Stimulated activated CD4-positive, alpha-beta T cell treated with anti-CD3 and anti-CD28 coated beads, Interleukin-2, amount 100 ng/mL, for 48 hours (primary cell): ENCODE measurements at regions not wholly inside any gene's neighbourhood (a gene's known extent, or its start where the extent isn't known, plus 50 kb on each side); places are given as distances from the start of the nearest gene placed in this dataset.
"Not testable (repeated sequence)": the region's sequence is repeated elsewhere in the genome, so short reads cannot be mapped to it uniquely, and the experiment has no call there.

ENCODE experiments used
- DNase-seq, 2 donors: peaks; one replicate each; pipeline ENCODE4 v3.0.0-alpha.2; 2020

DNA sequence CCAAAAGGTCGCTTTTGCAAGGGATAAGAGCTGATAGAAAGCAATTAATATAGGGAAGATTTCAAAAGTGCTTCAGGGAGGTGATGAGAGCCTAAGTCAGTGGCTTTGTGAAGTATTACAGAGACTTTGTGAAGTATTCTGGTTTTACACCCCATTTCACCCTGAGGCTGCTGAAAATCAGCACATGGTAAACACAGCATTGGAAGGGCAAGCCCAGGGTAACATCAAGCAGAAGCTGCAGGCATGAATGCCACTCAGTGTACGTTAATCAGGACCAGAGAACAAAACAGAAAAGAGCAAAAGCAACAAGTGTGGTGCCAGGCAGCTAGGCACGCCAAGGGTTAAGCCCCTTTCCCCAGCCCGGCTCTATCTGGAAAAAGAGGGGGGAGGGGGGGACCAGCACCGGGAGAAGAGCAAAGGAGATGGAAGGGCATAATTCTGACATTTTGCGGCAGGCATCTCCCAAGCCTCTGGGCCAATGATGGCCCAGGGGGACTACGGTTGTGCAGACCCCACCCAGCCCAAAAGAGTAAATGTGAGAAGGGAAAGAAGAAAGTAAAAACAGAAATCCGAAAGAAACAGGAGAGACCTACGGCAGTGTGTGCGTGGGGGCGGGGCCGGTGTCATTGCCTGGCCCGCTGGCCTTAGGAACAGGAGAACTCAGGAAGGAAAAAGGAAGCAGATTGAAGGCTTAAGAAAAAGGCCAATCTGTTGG, 58.9 kb downstream of the DHRS2 start:
- DNase-seq: no peak

DNA sequence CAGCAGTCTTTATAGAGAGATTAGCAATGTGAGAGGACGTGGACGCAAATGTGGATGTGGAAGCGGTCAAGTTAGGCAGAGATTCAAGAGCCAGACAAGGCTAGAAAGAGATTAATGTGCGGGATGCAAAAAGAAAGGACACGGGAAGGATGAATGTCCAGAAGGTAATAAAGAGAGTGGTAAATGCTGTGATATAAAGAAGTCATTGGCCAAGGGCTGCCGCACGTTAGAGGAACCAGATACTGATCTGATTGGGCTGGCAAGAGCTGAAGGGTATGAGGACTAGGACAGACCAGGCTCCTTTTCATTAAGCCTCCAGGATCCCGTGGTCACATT, 59.5 kb downstream of the DHRS2 start:
- DNase-seq: no peak

DNA sequence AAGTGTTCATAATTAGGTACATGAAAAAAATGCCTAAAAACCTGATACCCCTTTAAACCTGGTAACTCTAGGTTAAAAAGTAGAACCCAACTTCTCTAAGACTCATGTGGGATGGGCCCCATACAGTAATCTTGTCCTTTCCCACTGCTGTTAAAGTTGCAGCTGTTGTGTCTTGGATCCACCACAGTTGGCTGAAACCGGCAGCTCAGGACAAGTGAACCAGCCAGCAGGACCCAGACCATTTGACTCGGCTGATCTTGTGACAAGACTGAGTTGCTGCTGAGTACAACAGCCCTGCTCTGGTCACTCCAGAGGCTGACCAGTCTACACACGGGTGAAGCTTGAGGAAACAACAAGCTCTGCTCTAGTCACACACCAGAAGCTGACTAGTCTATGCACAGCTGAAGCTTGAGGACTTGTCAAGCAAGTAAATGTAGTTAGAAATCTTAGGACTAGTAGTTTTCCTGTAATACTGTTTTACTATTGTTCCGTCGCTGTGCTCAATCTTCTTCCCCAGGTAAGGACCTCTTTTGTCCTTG, 60.6 kb downstream of the DHRS2 start:
- no peak for DNase-seq

DNA sequence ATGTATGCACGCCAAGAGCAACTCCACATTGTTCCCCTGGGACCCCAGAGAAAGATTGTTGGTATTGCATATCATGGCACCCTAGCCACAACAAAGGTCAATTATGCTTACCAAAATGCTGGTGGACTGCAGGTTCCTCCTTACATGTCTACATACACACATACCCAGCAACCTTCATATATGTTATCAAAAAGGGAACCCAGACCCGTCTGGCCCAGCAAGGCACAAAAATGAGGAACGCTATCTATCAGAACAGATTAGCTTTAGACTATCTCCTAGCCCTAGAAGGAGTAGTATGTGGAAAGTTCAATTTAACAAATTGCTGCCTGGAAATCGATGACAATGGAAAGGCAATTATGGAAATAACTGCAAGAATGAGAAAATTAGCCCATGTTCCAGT, 61.5 kb downstream of the DHRS2 start:
- no peak for DNase-seq

DNA sequence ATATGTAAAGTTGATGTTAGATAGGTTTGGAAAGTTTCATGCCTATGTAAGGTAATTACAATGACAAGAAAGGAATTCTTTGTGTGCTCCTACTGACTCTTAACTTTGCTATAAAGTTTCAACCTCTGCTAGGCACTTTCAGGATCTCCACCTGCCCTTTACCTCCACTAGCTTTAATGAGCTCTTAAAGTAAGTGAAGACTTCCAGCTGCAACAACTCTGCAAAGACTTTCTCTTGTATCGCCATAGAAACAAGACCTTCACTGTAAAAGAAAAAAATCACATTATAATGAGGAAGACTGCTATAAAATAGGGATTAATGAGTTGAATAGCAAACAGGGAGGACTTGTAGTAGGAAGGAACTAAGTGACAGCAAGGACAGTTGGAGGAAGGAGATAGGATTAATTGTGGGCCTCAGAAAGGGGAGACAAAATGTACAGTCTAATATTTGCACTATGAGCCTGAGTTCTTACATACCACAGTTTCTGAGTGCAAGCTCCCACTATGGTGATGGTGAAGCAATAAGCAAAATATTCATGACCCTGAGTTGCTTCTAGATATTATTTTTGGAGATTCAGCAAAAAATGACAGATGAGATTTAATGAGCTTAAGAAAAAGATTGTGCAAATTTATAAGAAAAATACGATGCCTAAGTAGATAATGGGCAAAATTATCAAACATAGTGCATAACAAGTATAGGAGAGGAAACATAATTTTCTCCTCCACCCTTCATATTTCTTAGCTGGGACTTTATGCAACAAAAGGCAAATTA, 66.7 kb downstream of the DHRS2 start:
- DNase-seq: no peak

DNA sequence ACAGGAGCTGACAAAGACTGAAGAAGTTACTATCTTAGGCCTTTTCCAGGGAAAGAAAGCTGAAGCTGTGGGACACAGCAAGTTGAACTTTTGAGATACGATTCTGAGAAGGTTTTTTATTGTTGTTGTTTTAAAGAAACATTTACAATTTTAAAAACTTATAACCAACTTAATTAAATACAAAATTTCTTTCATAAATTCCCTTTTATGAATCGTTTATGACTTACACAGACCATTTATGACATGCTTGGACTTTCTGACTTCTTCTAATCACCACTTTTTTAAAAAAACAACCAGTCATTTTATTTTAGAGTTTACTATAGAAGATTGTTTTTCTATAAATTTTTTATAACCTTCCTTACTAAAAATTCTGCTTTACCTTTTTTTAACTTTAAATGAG, 68.7 kb downstream of the DHRS2 start:
- DNase-seq: no peak

DNA sequence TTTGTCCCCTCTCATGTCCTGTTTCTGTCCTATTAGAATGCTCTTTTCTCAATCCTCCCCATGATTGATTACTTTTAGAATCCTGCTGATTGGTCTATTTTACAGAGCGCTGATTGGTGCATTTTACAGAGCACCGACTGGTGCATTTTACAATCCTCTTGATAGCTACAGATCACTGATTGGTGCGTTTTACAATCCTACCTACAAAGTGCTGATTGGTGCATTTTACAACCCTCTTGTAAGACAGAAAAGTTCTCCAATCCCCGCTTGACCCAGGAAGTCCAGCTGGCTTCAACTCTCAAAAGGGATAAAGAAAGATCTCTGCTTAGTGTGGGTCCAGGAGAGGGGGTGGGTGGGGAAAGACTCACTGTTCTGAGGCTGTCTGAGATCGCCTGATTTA, 71.3 kb downstream of the DHRS2 start:
- no peak for DNase-seq

DNA sequence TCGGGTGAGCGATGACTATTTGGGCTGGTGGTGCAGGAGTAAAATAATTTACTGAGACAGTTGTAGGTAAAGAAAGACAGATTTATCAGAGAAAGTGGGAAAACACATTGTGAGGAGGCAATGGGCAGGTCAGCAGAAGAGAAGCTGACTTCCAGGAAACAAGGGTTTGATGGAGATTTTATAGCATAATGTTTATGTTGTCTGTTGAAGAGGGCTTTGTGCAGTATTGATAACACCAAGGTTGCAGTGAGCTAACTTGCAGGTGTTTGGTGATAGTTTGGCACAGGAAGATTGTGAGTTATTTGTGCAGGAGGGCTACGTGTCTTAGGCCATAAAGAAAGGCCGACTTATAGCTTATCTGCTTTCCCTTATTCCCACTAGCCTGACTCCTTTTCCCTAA, 72.2 kb downstream of the DHRS2 start:
- no peak for DNase-seq

DNA sequence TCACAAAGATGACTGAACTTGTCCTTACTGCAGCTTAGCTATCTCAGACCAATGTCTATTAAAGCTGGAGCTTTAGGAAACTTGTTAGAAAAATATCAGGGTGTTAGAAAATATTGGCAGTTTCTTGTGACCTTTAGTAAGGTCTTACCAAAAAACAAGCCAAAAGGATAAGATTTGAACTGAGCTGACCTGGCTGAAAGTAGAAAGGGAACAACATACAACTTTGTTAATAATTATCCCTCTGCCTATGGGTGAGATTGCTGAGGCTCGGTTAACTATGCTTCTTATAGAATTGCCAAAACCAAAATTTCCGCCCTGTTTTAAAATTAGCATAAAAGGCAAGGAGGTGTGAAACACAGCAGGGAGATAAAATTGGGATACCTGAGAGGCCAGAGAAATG, 73.8 kb downstream of the DHRS2 start:
- DNase-seq: no peak

DNA sequence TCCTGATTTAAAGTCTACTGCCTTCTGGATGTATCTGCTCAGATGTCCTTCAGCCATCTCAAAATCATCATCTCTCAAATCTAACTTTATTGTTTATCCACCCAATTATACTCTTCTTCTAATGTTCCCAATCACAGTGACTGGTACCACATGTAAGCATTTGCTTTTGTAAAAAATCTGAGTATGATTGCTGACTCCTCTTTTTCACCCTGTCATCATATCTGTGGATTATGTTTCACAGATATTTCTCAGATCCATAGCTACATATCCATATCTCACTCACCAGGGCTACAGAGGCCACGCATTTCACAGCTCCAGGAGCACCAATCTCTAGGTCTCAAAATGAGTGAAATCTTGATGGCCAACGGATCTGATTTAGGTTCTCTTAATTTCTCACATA, 76.1 kb downstream of the DHRS2 start:
- DNase-seq: no peak

DNA sequence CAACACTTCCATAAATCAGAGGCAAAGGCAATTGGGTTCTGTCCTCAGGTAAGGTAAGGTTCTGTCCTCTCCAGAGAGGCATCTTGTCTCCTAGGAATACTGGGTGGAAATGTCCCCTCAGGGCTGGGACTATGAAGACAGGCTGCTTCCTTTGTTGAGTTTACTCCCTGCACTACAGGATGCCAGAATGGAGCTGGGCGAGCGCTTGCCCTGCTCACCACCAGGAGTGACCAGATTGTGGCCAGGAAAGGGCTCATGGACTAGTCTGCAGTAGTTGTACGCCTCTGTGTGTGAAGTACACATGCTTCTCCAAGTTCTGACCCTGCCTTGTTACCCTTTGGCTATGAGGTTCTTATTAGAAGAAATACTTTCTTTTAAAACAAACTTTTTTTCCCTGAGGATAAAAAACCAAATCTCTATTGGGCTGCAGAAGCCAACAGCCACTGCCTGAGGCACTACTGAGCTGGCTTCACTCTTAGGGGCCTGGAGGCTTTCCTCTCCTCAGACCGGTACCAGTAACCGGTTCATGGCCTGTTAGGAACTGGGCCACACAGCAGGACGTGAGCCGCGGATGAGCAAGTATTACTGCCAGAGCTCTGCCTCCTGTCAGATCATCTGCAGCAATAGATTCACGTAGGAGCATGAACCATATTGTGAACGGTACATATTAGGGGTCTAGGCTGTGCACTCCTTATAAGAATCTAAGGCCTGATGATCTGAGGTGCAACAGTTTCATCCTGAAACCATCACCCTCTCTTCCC, 83.2 kb downstream of the DHRS2 start:
- no peak for DNase-seq

DNA sequence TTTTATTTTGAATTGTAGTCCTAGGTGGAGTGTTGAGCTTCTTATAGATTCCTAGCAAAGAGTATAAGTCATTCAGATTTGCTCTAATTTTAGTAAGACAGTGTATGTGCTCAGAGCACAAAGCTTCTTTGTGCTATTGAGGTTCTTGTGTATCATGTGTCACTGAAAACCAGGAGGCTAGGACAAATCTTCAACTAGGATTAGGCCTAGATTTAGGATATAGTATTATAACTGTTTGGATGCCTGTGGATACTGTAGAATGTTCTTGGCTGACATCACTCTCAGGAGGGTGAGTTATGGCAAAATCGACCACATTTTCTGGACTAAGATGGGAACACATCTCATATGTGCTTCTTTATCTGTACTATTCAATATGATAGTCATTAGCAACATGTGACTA, 86.5 kb downstream of the DHRS2 start:
- no peak for DNase-seq

DNA sequence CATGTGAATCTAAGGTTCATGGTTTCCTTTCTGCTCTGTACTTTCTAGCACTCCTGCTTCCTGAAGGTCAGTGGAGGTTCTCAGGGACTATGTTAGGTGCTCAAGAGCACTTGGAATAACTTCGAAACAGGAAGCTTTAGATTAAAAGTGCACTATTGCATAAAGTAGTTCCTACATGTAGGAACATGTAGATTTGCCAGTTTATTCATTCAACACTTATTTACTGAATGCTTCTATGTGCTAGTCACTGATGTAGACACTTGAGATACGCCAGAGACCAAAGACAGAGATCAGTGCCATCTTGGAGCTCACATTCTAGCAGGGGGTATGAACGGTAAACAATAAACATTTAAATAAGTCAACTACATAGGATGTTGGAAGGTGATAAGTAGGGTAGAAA, 87.7 kb downstream of the DHRS2 start:
- no peak for DNase-seq

DNA sequence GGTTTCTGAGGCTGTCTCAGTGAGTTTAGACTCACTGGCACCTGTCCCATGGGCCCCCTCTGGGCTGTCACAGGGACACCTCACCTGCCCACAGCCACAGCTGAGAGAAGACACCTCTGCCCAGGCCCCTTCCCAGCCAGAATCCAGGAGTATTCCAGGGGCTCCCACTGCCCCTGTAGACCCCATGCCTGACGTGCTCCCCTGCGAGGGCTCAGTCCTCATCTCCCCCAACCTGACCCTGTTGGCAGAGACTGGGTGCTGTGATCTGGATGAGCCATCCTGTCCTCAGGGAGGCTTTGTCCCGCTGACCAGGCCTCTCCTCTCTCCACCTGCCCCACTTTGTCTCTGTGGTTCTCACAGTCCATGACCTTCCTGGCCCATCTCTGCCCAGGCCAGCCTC, 89.4 kb downstream of the DHRS2 start:
- no peak for DNase-seq

DNA sequence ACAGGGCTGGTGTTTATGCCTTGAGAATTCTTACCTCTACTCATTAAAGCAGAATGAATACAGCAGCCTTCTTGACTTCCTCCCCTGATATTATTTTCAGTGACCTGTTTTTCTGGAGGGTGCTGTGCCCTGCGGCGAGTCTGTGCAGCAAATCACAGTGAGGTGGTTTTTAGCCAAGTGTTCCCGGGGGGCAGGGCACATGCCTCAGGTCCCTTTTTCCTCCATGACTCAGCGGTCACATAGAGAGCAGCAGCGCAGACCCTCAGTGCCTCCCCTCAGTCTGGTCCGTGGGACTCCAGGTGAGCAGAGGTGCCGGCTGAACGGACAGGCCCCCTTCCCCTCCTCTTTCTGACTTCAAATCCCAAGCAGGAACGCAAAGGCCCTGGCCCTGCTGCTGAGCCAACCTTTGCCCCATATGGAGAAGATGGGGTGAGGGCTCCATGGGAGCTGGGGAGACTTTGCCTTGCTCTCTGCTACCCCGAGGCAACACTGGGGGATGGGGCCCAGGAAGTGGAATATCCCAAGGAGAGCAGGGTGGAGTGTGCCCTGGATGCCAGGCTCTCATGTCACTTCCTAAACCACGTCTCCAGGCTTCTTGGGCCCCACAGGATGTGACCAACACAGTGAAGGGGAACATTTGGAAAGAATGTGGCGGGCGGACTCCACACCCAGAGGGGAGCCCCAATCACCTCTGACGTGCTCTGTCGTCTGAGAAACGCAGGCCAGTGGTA, 90.0 kb downstream of the DHRS2 start:
- no peak for DNase-seq

DNA sequence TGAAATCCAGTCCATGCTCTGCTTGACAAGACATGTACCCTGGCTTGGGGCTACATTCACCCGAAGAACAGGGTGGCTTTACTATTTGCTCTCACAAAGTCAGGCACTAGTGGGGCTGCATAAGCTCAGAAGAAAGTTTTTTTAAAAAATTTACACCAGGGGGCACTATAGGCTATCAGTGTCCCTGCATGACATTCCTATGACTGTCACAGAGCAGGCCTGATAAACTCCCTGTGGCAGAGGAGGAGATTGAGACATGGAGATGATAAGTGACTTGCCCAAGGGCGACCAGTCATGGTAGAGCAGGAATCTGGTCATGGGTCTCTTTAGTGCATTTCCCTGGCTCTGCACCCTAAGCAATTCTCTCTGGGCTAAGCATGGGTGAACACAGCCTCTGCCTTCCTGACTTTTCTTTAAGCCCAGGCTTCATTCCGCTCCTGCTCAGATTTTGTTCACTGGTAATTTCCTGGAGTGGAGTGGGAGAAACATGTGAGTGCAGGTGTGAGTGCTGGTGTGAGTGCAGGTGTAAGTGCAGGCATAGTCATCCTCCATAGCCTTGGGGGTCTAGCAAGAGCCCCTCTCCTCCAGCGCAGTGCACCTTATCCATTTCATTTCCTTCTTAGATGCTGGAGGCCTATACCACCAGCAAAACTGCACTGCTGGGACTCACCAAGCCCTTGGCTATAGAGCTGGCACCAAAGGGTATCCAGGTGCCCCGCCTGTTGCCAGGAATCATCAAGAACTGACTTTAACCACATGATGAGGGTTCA, 91.6 kb downstream of the DHRS2 start:
- DNase-seq: no peak

DNA sequence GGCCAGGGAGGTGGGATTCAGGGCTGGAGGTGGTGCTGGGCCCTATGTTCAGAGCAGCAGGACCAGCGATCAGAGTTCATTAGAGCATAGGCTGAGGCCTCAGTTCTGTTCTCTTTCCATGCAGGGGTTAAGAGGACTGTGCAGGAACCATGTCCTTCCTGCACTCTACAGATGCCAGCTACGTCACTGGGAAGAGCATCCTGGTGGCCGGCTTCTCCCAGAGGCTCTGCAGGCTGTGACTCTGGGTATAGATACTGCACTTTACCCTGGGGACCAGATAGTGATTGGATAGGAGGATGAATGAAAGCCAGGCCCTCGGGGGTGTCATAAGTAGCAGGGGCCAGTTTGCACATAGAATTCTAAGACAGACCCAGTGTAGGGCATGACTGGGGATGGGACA, 92.6 kb downstream of the DHRS2 start:
- DNase-seq: no peak

DNA sequence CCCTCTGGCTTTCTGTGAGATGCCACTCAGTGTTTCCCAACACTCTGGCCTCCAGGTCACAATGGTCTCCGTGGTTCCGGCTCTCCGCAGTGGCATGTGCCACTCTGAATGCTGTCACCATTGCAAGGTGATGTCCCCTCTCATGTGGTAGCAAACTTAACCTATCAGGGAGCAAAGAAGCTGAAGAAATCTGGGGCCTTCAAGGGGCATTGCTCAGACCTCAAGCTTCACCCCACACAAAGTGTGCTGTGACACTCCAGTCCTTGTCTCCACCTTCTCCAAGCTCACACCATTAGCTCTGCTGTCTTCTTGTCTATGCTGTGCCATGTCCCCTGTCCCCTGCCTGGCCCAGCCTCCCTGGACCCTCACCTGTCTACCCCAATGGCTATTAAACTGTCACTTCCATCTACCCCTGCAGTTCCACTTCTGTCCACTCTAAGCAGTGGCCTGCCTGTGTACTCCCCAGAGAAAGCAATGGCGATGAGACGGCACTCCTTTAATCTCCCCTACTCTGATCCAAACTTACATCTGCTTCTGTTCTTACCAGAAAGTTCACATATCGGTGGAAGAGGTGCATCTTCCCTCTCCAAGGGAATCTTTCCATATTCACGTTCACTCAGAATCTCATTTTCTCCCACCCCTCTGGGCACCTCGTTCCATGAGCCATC, 93.7 kb downstream of the DHRS2 start:
- no peak for DNase-seq

DNA sequence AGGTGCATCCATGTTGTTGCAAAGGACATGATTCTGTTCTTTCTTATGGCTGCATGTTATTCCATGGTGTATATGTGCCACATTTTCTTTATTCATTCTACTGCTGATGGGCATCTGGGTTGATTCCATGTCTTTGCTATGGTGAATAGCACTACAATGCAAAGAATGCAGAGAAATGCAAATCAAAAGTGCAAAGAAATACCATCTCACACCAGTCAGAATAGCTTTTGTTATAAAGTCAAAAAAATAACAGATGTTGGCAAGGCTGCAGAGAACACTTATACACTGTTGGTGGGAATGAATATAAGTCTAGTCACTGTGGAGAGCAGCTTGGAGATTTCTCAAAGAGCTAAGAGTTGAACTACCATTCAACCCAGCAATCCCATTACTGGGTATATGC, 99.2 kb downstream of the DHRS2 start:
- no peak for DNase-seq

DNA sequence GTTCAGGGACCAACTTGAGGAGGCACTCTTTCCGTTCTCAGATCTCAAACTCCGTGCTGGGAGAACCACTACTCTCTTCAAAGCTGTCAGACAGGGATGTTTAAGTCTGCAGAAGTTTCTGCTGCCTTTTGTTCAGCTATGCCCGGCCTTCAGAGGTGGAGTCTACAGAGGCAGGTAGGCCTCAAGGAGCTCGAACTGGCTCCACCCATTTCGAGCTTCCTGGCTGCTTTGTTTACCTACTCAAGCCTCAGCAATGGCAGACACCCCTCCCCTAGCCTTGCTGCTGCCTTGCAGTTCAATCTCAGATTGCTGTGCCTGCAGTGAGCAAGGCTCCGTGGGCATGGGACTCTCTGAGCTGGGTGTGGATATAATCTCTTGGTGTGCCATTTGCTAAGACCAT, 108.2 kb downstream of the DHRS2 start:
- not testable (repeated sequence) for DNase-seq

DNA sequence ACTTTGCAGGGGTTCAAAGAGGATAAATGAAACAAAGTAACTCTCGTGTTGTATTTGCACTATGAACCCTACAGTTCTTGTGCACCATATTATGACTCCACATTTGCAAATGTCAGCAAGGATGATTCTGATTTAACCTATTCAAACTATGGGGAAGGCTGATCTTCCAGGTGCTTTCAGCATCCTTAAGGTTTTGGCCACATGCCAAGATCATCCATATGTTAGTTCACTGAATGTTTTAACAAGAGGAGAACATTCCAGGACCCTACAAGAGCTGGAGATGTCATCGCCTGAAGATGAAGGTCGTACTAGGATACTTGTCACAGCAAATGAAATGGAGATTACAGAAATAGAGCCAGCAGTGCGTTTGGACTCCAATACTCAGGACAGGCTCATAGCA, 114.2 kb downstream of the DHRS2 start:
- DNase-seq: no peak

DNA sequence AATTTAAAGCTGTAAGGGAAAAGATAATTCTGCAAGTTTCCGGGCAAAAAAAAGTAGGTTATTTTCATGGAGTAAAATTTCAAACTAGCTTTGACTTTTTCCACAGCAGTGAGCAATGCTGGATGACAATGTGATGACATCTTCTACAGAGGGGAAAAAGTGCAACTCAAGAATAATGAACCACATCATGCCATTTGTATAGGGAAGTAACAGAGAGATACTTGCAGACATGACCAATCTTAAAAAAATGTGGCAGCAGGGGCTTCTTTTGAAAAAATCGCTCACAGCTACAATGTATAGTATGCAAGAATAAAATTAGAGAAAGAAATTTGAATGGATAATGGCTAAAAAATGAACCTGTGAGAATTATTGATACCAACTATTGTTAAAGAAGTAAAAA, 115.5 kb downstream of the DHRS2 start:
- DNase-seq: no peak
